Astrocyte of the spinal cord (primary cell): ENCODE measurements at regions not wholly inside any gene's neighbourhood (a gene's known extent, or its start where the extent isn't known, plus 50 kb on each side); places are given as distances from the start of the nearest gene placed in this dataset.

Source experiments
- DNase-seq: peaks from one replicate; pipeline ENCODE4 v3.0.0; 2011; ENCODE audit warnings: low read depth, low spot score
- H3K4me3 ChIP-seq: 2 replicates; pipeline ENCODE4 v1.5.1; 2011; ENCODE audit warnings: low read depth, mild to moderate bottlenecking, low read length, moderate library complexity
- in situ Hi-C: cut with HindIII; loops from 2 replicates; pipeline ENCODE4 v1.10.0; 2017; ENCODE audit warnings: low sequenced_read_pairs
- TF ChIP-seq, protein P1 (sequence below): IDR thresholded peaks from 2 replicates; pipeline ENCODE4 v1.5.1; 2012; ENCODE audit warnings: low read depth, mild to moderate bottlenecking, low read length, inconsistent platforms

DNA sequence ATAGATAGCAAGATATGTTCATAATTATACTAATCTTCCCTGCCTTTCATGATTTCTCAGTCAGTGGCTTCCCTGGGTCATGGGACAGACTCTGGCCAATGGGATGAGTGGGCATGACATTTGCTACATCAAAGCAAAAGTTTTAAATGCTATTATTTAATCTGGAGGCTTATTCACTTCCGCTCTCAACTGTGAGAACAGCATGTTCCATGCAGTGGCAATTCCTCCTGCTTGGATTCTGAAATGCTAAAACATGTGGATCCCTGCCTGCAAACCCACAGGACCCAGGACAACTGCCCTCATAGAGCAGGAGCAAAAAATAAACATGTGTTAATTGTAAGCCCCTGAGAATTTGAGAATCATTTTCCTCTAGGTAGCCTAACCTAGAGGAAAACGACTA is 1412.4 kb upstream of the CELF2 start:
- TF ChIP-seq, protein P1, sequence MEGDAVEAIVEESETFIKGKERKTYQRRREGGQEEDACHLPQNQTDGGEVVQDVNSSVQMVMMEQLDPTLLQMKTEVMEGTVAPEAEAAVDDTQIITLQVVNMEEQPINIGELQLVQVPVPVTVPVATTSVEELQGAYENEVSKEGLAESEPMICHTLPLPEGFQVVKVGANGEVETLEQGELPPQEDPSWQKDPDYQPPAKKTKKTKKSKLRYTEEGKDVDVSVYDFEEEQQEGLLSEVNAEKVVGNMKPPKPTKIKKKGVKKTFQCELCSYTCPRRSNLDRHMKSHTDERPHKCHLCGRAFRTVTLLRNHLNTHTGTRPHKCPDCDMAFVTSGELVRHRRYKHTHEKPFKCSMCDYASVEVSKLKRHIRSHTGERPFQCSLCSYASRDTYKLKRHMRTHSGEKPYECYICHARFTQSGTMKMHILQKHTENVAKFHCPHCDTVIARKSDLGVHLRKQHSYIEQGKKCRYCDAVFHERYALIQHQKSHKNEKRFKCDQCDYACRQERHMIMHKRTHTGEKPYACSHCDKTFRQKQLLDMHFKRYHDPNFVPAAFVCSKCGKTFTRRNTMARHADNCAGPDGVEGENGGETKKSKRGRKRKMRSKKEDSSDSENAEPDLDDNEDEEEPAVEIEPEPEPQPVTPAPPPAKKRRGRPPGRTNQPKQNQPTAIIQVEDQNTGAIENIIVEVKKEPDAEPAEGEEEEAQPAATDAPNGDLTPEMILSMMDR = no peak
- in situ Hi-C loops = no loop called here
- peak; percentile 44 for DNase-seq
- H3K4me3 ChIP-seq = no peak overlapping the region

DNA sequence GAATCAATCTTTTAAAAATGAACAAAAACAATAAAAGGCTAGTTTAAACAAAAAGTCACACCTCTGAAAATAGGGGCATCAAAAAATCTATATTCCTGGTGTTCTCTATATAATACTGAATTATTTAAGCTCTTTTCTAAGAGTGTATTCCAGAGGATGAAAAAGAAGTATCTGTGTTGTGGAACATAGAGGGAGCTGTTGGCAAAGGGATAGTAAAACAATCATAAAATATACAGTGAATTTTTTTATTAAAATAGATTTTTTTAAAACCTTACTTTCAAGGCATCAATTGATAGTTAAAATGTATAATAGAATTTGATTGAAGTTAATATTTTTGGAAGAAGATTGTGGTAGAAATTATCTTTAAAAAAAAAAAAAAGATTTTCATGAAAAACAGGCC is 1409.1 kb upstream of the CELF2 start:
- in situ Hi-C loops = no loop called here
- DNase-seq = peak; percentile 55
- TF ChIP-seq, protein P1 = peak; percentile 50
- no peak overlapping the region for H3K4me3 ChIP-seq

DNA sequence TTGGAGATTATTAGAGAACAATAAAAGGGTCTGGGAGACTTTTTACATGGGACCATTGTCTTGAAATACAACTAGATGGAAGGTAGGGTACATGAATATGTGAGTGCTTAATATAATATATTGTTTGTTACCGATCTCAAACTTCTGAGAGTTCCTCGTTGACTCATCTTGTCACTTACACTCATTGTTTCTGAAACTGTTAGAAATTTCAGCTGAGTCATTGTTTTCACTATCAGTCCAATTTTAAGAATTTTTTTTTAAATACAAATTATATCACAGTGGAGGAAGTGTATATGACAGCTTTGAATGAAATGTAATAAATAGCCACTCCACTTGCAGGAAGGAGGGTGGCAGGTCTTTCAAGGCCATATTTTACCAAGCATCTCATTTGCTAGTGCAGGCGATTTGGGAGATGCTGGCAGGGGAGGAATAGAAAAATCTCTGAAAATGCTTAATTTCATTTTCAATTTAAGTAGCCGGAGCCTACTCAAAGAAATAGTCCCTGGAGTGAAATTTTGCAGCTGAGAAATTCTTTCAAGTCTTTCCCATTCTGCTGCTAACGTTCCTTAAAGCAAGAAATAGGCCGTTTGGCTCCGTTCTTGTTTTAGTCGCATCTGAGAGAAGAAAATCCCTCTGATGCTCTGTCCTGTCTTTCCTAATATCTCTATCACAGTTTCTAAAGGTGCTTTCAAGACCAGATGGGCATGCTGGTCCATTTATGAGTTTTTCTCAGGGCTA is 1404.2 kb upstream of the CELF2 start:
- in situ Hi-C loops = no loop called here
- H3K4me3 ChIP-seq = no peak overlapping the region
- no peak for DNase-seq
- TF ChIP-seq, protein P1 = no peak

DNA sequence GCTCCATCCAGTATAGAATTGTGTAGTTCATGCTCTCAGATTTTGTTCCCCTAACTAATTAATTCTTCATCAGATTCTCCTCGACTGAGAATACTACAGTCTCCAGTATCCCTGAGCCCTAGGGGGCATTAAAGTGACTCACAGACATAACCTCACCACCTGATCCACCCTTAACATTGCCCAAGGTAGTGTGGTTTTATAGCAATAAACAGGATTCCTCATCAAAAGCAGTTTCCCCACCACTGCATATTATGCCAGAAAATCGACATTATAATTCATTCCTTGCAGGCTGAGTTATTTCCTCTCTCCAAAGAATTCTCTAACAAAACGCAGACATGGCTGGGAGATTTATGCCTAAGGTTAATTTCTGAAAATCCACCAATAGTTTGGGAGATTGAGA is 1402.5 kb upstream of the CELF2 start:
- TF ChIP-seq, protein P1 = no peak
- in situ Hi-C loops = no loop called here
- H3K4me3 ChIP-seq = no peak overlapping the region
- DNase-seq = peak; percentile 39

DNA sequence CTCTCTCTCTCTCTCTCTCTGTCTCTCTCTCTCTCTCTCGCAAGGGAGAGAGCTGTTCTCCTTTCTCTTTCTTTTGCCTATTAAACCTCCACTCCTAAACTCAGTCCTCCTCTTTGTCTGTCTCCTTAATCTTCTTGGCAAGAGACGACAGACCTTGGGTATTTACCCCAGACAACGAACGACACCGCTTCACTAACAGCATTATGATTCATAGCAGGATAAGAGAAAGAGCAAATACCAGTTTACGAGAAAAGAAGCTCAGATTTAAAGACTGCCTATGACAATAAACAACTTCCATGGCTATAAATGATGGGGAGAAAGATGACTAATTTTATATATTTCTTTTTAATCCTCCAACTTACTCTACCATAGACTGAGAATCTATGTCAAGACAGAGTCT is 1396.5 kb upstream of the CELF2 start:
- TF ChIP-seq, protein P1 = no peak
- no peak for DNase-seq
- H3K4me3 ChIP-seq = no peak overlapping the region
- in situ Hi-C loops = no loop called here

DNA sequence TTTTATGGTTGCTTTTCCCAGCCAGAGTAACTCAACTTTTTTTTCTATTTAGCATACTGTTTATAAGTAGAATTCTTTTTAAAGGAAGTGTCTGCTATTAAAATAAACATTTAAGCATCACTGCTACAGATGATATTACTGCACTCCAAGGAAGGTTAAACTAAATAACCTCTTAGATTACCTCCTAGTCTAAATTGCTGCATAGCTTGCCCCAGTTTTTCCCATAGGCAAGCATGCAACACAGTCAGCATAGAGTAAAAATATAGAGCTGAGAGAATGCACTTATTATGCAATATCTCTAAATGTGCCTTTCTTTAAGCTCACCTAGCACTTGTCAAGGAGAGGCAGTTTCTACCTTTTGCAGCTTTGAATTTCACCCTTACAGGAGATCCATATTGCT is 1392.4 kb upstream of the CELF2 start:
- peak; percentile 39 for DNase-seq
- H3K4me3 ChIP-seq = no peak overlapping the region
- TF ChIP-seq, protein P1 = no peak
- in situ Hi-C loops = no loop called here
